ACC112 (cell line): ENCODE measurements at regions not wholly inside any gene's neighbourhood (a gene's known extent, or its start where the extent isn't known, plus 50 kb on each side); places are given as distances from the start of the nearest gene placed in this dataset.

Source experiments
- H2AFZ ChIP-seq: fragments of 200-600 bp; sonication (generic); one replicate; pipeline ENCODE4 v1.6.0; 2017; ENCODE audit warnings: antibody characterized with exemption, low read length; ENCODE audit not compliant: unreplicated experiment
- H3K27ac ChIP-seq: fragments of 200-600 bp; sonication (generic); 2 replicates; pipeline ENCODE4 v1.5.1; 2014; ENCODE audit warnings: low read depth, mild to moderate bottlenecking, antibody characterized with exemption, low read length, moderate library complexity
- H3K27me3 ChIP-seq: fragments of 200-600 bp; sonication (generic); 2 replicates; pipeline ENCODE4 v1.6.1; 2014; ENCODE audit warnings: mild to moderate bottlenecking, antibody characterized with exemption, low read length, moderate library complexity, mixed read lengths; ENCODE audit not compliant: insufficient read depth
- H3K36me3 ChIP-seq: fragments of 200-600 bp; sonication (generic); 2 replicates; pipeline ENCODE4 v1.6.1; 2016; ENCODE audit warnings: mild to moderate bottlenecking, antibody characterized with exemption, low read length, moderate library complexity, mixed read lengths; ENCODE audit not compliant: insufficient read depth
- H3K4me1 ChIP-seq: fragments of 200-600 bp; sonication (generic); one replicate; pipeline ENCODE4 v1.6.1; 2016; ENCODE audit warnings: low read length, mixed read lengths; ENCODE audit not compliant: insufficient read depth, unreplicated experiment, control insufficient read depth
- H3K4me3 ChIP-seq: fragments of 200-600 bp; sonication (generic); 2 replicates; pipeline ENCODE4 v1.5.1; 2014; ENCODE audit warnings: mild to moderate bottlenecking, low read depth, low read length
- H3K79me2 ChIP-seq: fragments of 200-600 bp; sonication (generic); one replicate; pipeline ENCODE4 v1.6.0; 2016; ENCODE audit warnings: low read length; ENCODE audit not compliant: control insufficient read depth, unreplicated experiment, insufficient read depth

GRCh38 chr12:114958538-114958937 is 274.6 kb upstream of the TBX3 start:
- no peak overlapping the region for H2AFZ ChIP-seq
- no peak overlapping the region for H3K4me3 ChIP-seq
- peaks cover 4% of the 10 kb centered on the region for H3K4me1 ChIP-seq
- H3K36me3 ChIP-seq = no peaks in the 10 kb centered on the region
- H3K27me3 ChIP-seq = no peaks in the 10 kb centered on the region
- no peak overlapping the region for H3K27ac ChIP-seq
- H3K79me2 ChIP-seq = no peaks in the 10 kb centered on the region

- H3K27ac ChIP-seq = no peak overlapping the region
- H2AFZ ChIP-seq = no peak overlapping the region
- H3K4me1 ChIP-seq = peaks cover 4% of the 10 kb centered on the region
- no peaks in the 10 kb centered on the region for H3K36me3 ChIP-seq
- no peaks in the 10 kb centered on the region for H3K79me2 ChIP-seq
- no peak overlapping the region for H3K4me3 ChIP-seq
- no peaks in the 10 kb centered on the region for H3K27me3 ChIP-seq
Measured at GRCh38 chr12:114957225-114957624, 273.2 kb upstream of the TBX3 start.

GRCh38 chr12:114955414-114956014 is 271.5 kb upstream of the TBX3 start:
- no peaks in the 10 kb centered on the region for H3K79me2 ChIP-seq

GRCh38 chr12:114954511-114955055 is 270.6 kb upstream of the TBX3 start:
- no peak overlapping the region for H3K4me3 ChIP-seq
- peaks cover 4% of the 10 kb centered on the region for H3K4me1 ChIP-seq
- H3K36me3 ChIP-seq = no peaks in the 10 kb centered on the region
- no peaks in the 10 kb centered on the region for H3K79me2 ChIP-seq
- no peak overlapping the region for H2AFZ ChIP-seq
- H3K27ac ChIP-seq = no peak overlapping the region
- no peaks in the 10 kb centered on the region for H3K27me3 ChIP-seq

More at GRCh38 chr12:114955414-114956014, 271.5 kb upstream of the TBX3 start:
- Histone ChIP-seq H3K4me3 (no peak overlapping the region), H3K4me1 (peaks cover 4% of the 10 kb centered on the region), H3K27ac (no peak overlapping the region; the same call in 1 of the 2 replicates), H3K36me3 (no peaks in the 10 kb centered on the region), H2AFZ (no peak overlapping the region), H3K27me3 (no peaks in the 10 kb centered on the region)

- Histone ChIP-seq H3K27ac (no peak overlapping the region), H3K36me3 (no peaks in the 10 kb centered on the region), H3K4me3 (no peak overlapping the region), H3K4me1 (peaks cover 4% of the 10 kb centered on the region), H3K79me2 (no peaks in the 10 kb centered on the region), H2AFZ (no peak overlapping the region), H3K27me3 (no peaks in the 10 kb centered on the region)
Measured at GRCh38 chr12:114952573-114953271, 268.7 kb upstream of the TBX3 start.

GRCh38 chr12:114949058-114949820 is 265.3 kb upstream of the TBX3 start:
- Histone ChIP-seq H3K4me3 (no peak overlapping the region), H3K4me1 (no peaks in the 10 kb centered on the region), H2AFZ (no peak overlapping the region), H3K27me3 (no peaks in the 10 kb centered on the region), H3K79me2 (no peaks in the 10 kb centered on the region), H3K36me3 (no peaks in the 10 kb centered on the region), H3K27ac (no peak overlapping the region)

GRCh38 chr12:114945351-114945750 is 261.4 kb upstream of the TBX3 start:
- Histone ChIP-seq H3K4me1 (no peaks in the 10 kb centered on the region), H3K4me3 (no peak overlapping the region), H3K36me3 (no peaks in the 10 kb centered on the region), H3K27me3 (no peaks in the 10 kb centered on the region), H3K27ac (no peak overlapping the region), H2AFZ (no peak overlapping the region), H3K79me2 (no peaks in the 10 kb centered on the region)

GRCh38 chr12:114944736-114945135 is 260.8 kb upstream of the TBX3 start:
- no peaks in the 10 kb centered on the region for H3K4me1 ChIP-seq
- H3K4me3 ChIP-seq = no peak overlapping the region
- H2AFZ ChIP-seq = no peak overlapping the region
- H3K36me3 ChIP-seq = no peaks in the 10 kb centered on the region
- H3K27ac ChIP-seq = no peak overlapping the region
- H3K79me2 ChIP-seq = no peaks in the 10 kb centered on the region
- no peaks in the 10 kb centered on the region for H3K27me3 ChIP-seq

GRCh38 chr12:114943601-114944000 is 259.6 kb upstream of the TBX3 start:
- H3K27me3 ChIP-seq = no peaks in the 10 kb centered on the region
- no peaks in the 10 kb centered on the region for H3K4me1 ChIP-seq
- no peaks in the 10 kb centered on the region for H3K79me2 ChIP-seq
- no peak overlapping the region for H3K4me3 ChIP-seq
- no peaks in the 10 kb centered on the region for H3K36me3 ChIP-seq
- H2AFZ ChIP-seq = no peak overlapping the region
- no peak overlapping the region for H3K27ac ChIP-seq

- Histone ChIP-seq H3K79me2 (no peaks in the 10 kb centered on the region), H2AFZ (no peak overlapping the region), H3K27me3 (no peaks in the 10 kb centered on the region), H3K4me3 (no peak overlapping the region), H3K27ac (no peak overlapping the region), H3K36me3 (no peaks in the 10 kb centered on the region), H3K4me1 (peaks cover 18% of the 10 kb centered on the region)
Measured at GRCh38 chr12:114938487-114939210, 254.7 kb upstream of the TBX3 start.
